ENCODE measurements at regions not wholly inside any gene's neighbourhood (a gene's known extent, or its start where the extent isn't known, plus 50 kb on each side); places are given as distances from the start of the nearest gene placed in this dataset.

DNA sequence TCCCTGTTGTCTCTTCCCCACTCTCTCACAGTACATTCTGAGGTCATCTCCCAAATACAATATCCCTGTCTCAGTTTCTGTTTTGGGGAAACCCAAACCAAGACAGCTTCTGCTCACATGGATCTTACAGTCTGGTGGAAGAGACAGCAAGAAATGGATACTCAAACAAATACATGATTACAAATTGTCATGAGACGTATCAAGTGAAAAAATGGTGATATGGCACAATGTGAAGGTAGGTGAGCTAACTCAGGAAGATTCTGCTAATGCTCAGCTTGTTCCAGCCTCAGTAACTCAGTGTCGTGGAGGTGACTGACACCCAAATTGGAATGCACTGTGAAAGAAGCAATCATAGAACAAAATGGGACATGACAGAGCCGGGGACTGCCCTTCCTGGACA, 68.3 kb downstream of the CHST1 start:
- no peaks in the 10 kb centered on the region for H3K79me2 ChIP-seq (ENCODE audit: insufficient read depth, low read depth)
- no peaks in the 10 kb centered on the region for H3K27me3 ChIP-seq (ENCODE audit: insufficient read depth, low read depth)
- no peaks in the 10 kb centered on the region for H4K20me1 ChIP-seq (ENCODE audit: insufficient read depth)
- H2AFZ ChIP-seq (ENCODE audit: low read depth), result no peak overlapping the region
- H3K9ac ChIP-seq, result no peak overlapping the region
- no peaks in the 10 kb centered on the region for H3K4me1 ChIP-seq (ENCODE audit: low read depth, poor library complexity, severe bottlenecking)
- no peak overlapping the region for H3K4me2 ChIP-seq
- TF ChIP-seq, protein P1, sequence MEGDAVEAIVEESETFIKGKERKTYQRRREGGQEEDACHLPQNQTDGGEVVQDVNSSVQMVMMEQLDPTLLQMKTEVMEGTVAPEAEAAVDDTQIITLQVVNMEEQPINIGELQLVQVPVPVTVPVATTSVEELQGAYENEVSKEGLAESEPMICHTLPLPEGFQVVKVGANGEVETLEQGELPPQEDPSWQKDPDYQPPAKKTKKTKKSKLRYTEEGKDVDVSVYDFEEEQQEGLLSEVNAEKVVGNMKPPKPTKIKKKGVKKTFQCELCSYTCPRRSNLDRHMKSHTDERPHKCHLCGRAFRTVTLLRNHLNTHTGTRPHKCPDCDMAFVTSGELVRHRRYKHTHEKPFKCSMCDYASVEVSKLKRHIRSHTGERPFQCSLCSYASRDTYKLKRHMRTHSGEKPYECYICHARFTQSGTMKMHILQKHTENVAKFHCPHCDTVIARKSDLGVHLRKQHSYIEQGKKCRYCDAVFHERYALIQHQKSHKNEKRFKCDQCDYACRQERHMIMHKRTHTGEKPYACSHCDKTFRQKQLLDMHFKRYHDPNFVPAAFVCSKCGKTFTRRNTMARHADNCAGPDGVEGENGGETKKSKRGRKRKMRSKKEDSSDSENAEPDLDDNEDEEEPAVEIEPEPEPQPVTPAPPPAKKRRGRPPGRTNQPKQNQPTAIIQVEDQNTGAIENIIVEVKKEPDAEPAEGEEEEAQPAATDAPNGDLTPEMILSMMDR (conservative IDR thresholded peaks at IDR 0.05; ENCODE audit: low read depth, low read length), result no peak
- H3K27ac ChIP-seq, result no peak overlapping the region
- no peak overlapping the region for H3K4me3 ChIP-seq (IDR thresholded peaks at IDR 0.05; ENCODE audit: insufficient read depth, low read depth, low read length)
- H3K36me3 ChIP-seq (ENCODE audit: insufficient read depth), result no peaks in the 10 kb centered on the region

DNA sequence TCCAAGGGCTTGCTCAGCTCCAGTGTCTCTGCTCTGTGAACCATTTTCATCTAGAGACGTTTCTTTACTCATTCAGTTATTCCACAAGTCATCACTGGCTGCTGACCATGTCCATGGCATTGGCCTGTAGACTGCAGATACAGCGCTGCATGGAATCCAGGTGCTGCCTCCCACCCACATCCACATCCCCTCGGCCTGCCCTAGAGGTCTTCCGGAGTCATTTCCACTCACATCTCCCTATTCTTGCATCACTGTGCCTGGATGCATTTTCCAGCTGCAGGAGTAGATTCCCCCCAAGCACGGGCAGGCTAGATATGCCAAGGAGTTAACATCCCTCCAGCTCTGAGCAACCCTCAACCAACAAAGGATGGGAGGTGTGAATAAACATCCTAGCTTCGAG, 68.9 kb downstream of the CHST1 start:
- TF ChIP-seq, protein P1 (conservative IDR thresholded peaks at IDR 0.05; ENCODE audit: low read depth, low read length), result no peak
- Histone ChIP-seq H4K20me1 (ENCODE audit: insufficient read depth) (no peaks in the 10 kb centered on the region), H3K4me3 (IDR thresholded peaks at IDR 0.05; ENCODE audit: insufficient read depth, low read depth, low read length) (no peak overlapping the region), H2AFZ (ENCODE audit: low read depth) (no peak overlapping the region), H3K27ac (no peak overlapping the region), H3K4me2 (no peak overlapping the region), H3K9ac (no peak overlapping the region), H3K79me2 (ENCODE audit: insufficient read depth, low read depth) (no peaks in the 10 kb centered on the region), H3K4me1 (ENCODE audit: low read depth, poor library complexity, severe bottlenecking) (no peaks in the 10 kb centered on the region), H3K36me3 (ENCODE audit: insufficient read depth) (no peaks in the 10 kb centered on the region), H3K27me3 (ENCODE audit: insufficient read depth, low read depth) (no peaks in the 10 kb centered on the region)

DNA sequence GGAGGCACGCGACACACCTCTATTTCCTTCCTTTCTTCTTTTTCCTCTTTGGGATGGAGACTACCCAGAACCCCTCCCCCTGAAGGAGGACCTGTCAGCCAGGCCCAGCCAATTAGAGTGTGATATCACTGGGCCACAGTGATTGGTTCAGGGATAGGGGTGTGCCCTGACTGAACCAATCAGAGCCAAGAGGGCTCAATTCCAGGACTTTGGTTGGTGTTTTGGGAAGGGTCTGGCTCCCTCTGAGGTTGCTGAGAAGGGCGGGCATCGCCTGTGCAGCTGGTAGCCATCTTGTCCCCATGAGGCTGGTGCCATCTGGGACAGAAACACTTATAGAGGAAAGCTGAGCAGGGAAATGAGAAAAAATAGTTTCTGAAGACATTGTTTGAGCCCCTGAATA, 71.4 kb downstream of the CHST1 start:
- no peak overlapping the region for H3K4me2 ChIP-seq
- H3K27me3 ChIP-seq (ENCODE audit: insufficient read depth, low read depth), result no peaks in the 10 kb centered on the region
- H3K4me3 ChIP-seq (IDR thresholded peaks at IDR 0.05; ENCODE audit: insufficient read depth, low read depth, low read length), result no peak overlapping the region
- no peak overlapping the region for H2AFZ ChIP-seq (ENCODE audit: low read depth)
- no peaks in the 10 kb centered on the region for H3K79me2 ChIP-seq (ENCODE audit: insufficient read depth, low read depth)
- TF ChIP-seq, protein P1 (conservative IDR thresholded peaks at IDR 0.05; ENCODE audit: low read depth, low read length), result no peak
- no peak overlapping the region for H3K27ac ChIP-seq
- no peaks in the 10 kb centered on the region for H3K4me1 ChIP-seq (ENCODE audit: low read depth, poor library complexity, severe bottlenecking)
- no peak overlapping the region for H3K9ac ChIP-seq
- no peaks in the 10 kb centered on the region for H3K36me3 ChIP-seq (ENCODE audit: insufficient read depth)
- no peaks in the 10 kb centered on the region for H4K20me1 ChIP-seq (ENCODE audit: insufficient read depth)

DNA sequence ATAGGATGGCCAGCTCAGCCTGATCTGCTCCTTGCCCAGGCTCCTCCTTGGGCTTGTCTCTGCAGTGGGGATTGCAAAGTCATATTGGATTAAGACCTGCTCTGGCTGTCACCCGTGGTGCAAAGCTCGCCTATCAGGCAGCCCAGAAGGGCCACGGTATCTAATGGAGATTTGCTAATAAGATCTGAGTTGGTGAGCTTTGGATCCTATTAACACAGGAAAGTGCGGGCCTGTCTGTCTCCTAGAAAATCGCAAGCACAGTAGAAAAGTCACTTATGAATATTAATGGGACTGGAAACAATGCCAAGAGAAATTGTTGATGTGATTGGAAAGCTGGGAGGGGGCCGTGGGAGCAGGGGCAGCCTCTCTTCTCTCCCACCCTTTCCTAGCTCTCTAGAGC, 72.8 kb downstream of the CHST1 start:
- H4K20me1 ChIP-seq (ENCODE audit: insufficient read depth), result no peaks in the 10 kb centered on the region
- H3K4me2 ChIP-seq, result no peak overlapping the region
- H3K27me3 ChIP-seq (ENCODE audit: insufficient read depth, low read depth), result no peaks in the 10 kb centered on the region
- no peaks in the 10 kb centered on the region for H3K36me3 ChIP-seq (ENCODE audit: insufficient read depth)
- TF ChIP-seq, protein P1 (conservative IDR thresholded peaks at IDR 0.05; ENCODE audit: low read depth, low read length), result no peak
- H3K4me1 ChIP-seq (ENCODE audit: low read depth, poor library complexity, severe bottlenecking), result no peaks in the 10 kb centered on the region
- H3K9ac ChIP-seq, result no peak overlapping the region
- H3K4me3 ChIP-seq (IDR thresholded peaks at IDR 0.05; ENCODE audit: insufficient read depth, low read depth, low read length), result no peak overlapping the region
- H3K79me2 ChIP-seq (ENCODE audit: insufficient read depth, low read depth), result no peaks in the 10 kb centered on the region
- no peak overlapping the region for H3K27ac ChIP-seq
- H2AFZ ChIP-seq (ENCODE audit: low read depth), result no peak overlapping the region

DNA sequence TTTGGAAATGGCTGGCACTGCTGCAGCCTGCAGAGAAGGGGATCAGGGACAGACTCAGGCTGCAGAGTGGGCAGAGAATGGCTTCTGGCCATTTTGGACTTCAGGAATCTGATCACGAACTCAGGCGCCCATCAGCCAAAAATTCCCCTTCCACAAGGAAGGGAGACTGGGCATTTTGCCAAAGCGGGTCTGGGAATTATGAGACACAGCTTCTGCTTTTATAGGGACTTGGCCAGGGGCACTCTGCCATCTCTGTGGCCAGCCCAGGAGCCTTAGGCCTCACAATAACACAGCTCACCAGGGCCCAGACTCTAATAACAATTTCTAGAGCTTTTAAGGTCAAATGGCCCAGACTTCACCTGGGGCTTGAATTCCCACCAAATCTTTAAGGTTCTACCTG, 74.7 kb downstream of the CHST1 start:
- no peak overlapping the region for H3K27ac ChIP-seq
- H2AFZ ChIP-seq (ENCODE audit: low read depth), result no peak overlapping the region
- H3K4me3 ChIP-seq (IDR thresholded peaks at IDR 0.05; ENCODE audit: insufficient read depth, low read depth, low read length), result no peak overlapping the region
- H3K79me2 ChIP-seq (ENCODE audit: insufficient read depth, low read depth), result no peaks in the 10 kb centered on the region
- TF ChIP-seq, protein P1 (conservative IDR thresholded peaks at IDR 0.05; ENCODE audit: low read depth, low read length), result no peak
- no peaks in the 10 kb centered on the region for H3K27me3 ChIP-seq (ENCODE audit: insufficient read depth, low read depth)
- H4K20me1 ChIP-seq (ENCODE audit: insufficient read depth), result no peaks in the 10 kb centered on the region
- no peak overlapping the region for H3K4me2 ChIP-seq
- no peaks in the 10 kb centered on the region for H3K4me1 ChIP-seq (ENCODE audit: low read depth, poor library complexity, severe bottlenecking)
- no peaks in the 10 kb centered on the region for H3K36me3 ChIP-seq (ENCODE audit: insufficient read depth)
- no peak overlapping the region for H3K9ac ChIP-seq

Measured in KMS-11 (cell line).